GM19467 (cell line): ENCODE measurements at regions not wholly inside any gene's neighbourhood (a gene's known extent, or its start where the extent isn't known, plus 50 kb on each side); places are given as distances from the start of the nearest gene placed in this dataset.
"Not testable (repeated sequence)": the region's sequence is repeated elsewhere in the genome, so short reads cannot be mapped to it uniquely, and the experiment has no call there.

Experiments
- ATAC-seq: cut with Tn5 transposase; IDR thresholded peaks from one replicate; pipeline ENCODE4 v1.9.1; 2021; ENCODE audit warnings: mild to moderate bottlenecking, moderate library complexity; ENCODE audit not compliant: unreplicated experiment

DNA sequence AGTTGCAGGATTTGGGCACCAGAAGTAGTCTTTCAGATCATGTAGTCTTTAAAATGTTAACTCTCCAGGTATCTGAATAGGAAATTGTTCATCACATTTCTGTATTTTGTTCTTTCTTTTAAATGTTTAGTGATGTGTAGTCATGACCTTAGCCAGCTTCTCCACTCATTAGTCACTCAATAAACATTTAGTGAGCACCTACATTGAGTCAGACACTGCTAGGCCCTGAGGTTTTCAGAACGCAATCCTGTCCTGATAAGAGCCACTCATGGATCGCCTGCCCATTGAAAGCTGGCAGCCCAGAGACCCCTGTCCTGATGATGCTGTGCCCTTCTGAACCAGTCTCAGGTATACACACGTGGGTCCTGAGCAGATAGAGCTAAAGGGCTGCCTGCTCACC, 163.4 kb upstream of the HEY2 start:
- ATAC-seq: no peak

DNA sequence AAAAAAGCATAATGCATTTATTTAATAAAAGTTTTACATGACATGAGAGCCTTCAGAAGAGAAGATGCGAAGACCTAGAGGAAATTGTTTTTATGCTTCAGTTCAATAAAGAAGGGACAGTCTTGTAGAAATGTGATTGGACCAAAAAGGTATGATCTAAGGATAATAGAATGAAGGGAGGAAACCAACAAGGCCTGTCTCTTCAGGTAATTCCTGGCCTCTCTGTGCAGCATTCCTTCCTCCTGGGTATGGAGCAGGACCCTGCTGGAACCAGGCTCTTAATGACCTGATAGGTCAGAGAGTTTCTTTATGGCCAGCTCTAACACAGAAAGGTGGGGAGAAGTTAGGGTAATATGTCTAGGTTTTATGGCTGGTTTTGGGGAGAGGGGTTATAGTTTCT, 162.8 kb upstream of the HEY2 start:
- no peak for ATAC-seq

DNA sequence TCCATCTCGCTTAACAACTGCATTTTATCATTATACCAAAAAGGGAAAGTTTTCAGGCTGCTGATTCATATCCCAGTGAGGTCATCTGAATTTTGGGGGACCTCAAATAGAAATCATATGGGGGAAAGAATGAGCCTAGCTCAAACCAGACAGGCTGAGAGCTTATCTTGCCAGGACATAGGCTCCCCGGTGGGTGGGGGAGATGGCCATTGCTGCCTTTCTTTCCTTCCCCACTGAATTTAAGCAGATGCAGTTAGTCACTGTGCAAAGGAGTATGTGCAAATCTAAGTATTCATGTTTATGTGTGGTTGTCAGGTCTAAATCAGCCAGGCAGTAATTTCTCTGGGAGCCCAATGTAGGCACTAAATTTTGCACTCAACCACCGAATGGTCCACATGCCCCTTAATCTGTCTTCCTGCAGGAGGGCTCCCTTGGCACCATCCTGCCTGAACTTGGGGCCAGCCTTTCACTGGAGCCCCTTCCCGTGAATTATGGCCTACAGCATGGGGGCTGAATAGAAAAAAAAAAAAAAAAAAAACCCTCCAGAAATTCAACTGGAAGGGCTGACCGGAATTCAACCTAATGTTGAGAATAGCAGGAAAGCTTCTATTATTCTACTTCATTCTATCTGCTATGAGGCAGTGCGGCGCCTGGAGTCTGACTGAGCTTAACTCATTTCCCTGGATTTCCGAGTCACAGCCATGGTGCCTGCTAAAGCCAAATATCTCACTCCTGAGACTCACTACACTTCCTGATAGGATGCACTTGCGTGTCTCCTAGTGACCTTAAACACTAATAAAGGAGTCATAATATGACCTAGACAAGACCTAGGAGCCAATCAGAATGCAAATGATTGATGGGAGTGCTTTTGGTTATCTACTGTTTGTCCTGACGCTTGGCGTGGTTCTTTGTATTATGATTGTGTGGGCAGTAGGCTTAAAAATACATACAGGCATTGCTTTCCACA, 161.5 kb upstream of the HEY2 start:
- ATAC-seq: no peak

DNA sequence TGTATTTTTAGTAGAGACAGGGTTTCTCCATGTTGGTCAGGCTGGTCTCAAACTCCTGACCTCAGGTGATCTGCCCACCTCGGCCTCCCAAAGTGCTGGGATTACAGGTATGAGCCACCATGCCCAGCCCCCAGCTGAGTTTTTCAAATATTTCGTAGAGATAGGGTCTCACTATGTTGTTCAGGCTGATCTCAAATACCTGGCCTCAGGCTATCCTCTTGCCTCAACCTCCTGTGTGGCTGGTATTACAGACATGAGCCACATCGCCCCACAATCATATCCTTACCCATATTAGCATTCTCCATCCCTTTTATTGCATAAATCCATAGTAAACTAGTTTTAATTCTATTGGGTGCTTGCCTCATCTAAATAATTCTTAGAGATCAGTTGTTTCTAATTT, 157.6 kb upstream of the HEY2 start:
- ATAC-seq: not testable (repeated sequence)

DNA sequence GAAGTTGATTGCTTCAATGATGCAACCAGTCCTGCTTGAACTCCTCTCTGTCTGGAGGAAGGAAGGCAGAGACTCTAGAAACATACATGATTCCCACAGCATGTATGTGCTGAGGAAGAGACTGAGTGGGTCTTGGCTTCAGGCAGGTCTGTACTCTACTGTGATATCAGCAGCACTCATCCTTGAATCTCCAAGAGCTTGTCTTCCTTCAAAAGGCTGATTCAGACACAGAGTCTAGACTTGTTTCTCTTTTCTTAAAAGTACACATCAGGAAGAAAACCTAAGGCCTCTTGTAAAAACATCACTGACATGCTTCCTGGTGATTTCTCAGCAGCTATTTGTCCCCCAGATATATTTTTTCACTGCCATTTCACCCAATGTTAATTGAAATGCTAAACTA, 155.7 kb upstream of the HEY2 start:
- ATAC-seq: no peak

DNA sequence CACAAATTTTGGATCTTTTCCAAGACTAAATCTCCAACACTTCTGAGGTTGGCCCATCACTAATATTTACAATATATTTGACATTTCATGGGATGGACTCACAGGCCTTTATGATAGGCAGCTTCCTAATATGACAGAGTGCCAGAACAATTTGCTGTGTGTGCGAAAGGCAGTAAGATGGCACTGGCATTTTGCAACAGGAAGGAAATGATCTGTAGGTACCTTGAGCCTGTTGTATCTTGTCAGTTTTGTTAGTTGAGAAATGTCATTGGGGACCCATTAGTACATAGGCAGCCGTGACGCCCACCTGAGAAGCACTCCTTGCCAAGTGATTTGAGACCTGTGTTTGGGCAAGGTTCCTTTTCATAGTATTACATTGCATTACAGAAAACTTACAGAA, 153.4 kb upstream of the HEY2 start:
- ATAC-seq: no peak

DNA sequence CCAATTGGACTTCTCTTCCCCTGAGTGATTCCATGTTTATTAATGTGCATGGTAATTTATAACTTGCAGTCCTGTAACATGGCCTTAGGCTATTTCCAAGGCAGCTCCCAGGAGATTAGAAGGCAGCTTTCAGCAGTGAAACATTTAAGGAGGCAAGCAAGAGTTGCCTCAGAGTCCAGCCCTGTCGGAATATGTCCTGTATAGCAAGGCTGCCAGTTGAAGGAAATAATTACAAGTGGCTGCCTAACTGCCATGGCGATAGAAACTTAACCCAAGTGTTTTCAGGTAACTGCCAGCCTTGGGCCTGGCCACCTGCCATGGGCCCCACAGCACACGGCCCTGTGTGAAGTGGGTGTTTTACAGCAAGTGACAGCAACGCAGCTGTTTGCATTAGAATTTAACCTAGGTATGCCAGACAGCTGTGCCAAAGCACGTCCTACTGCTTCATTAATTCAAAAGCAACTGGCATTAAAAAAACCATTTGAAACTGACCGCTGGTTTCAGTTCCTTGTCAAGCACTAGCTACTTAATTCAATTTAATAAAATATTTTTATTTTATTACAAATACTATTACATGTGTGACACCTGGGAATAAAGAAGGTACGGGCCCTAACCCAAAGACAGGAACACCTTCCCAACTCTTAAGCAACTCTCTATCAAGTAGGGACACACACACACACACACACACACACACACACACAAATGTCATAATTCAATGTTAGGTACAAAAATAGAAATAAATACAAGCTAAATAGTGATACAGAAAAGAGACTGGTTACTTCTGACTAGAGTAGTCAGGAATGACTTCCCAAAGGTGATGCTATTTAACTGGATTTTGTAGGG, 151.8 kb upstream of the HEY2 start:
- peak; percentile 75 for ATAC-seq

DNA sequence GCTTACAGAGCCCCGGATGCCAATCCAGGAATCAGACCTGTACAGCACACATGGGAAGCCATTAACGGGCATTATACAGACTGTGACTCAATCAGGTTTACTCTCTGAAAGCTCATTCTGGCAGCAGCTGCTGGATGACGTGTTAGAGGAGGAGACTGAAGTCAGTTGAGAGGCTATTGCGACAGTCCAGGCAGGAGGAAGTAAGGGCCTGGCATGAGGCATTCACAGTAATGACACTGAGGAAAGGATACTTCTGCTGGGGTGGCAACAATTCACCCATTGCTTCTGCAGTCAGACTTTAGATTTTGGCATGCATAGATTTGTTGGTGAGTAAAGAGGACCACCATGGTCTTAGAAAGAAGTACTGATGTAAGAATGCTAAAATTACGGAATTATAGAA, 151.0 kb upstream of the HEY2 start:
- no peak for ATAC-seq

DNA sequence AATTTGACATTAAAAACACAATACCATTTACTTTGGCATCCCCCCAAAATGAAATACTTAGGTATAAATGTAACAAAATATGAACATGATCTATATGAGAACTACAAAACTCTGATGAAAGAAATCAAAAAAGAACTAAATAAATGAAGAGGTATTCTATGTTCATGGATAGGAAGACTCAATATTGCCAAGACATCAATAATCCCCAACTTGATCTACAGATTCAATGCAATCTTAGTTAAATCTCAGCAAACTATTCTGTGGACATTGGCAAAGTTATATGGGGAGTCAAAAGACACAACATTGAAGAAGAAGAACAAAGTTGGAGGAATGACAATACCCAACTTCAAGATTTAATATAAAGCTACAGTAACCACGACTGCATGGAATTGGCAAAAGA, 145.2 kb upstream of the HEY2 start:
- ATAC-seq: no peak

DNA sequence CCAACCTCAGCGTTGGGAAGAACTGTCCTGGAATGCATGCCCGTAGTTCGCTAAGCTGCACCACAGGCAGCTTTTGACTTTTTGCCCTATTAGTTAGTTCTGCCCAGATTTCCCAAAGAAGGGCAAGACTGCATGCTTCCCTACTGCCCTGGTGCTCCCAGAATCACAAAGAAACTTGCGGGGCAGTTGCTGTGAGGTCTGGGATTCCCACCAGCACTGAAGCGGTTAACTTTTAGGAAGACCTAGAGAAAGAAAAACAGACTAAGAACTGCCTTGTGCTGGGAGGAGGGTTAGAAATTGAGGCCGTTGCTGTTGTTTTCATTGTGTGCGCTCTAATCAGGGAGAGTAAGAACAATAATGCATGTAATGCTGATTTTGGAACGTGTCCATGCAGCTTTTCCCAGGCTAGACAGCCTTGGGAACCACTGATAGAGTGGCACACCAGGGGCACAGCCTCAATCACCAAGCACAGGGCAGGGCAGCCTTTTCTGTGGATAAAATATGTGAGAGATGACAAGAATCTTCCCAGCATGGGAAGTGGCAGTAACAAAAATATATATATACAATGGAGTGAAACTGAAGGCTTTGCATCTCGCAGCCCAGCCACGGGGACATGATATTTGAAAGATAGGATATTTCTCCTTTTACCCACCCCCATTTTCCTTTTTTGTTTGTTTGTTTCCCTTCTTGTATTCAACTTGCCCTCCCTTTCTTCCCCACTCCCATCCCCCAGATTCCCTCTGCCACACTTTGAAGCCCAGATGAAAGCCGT, 137.7 kb upstream of the HEY2 start:
- no peak for ATAC-seq

DNA sequence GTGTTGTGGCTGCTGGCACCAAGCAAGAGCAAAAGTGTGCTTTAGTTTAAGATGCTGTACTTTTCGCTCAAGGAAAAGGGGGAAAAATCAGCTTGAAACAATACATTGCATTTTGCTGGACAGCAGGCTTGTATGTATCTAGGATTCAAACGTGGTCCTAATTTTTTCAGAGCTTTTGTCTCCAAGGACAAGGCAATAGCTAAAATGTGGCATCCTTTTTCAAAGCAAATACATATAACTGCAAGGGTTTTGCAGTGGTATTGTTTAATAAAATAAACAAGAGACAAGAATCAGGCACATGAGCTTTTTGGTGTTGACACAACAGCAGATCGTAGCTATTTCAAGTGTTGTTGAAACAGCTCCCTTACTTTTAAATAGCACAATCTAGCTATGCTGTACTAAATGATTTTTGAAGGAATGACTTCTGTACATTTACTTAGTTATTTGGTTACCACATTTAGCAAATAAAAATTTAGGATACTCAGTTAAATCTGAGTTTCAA, 137.0 kb upstream of the HEY2 start:
- no peak for ATAC-seq

DNA sequence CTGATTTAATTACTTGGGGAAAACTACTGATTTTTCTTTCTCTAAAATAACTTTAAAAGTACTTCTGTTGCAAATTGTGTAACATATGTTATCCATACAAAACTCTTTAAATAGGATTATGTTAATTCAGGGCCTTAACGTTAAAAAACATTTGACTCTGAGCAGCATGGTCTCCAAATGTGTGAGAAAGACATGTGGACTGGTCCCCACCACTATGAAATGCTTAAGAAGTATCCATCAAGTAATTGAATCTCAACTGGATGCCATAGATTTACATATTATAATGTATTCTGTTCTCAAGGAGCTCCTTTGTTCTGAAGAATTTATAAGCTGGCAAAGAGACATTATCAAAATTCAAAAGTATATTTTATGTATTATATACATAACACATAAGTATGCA, 130.8 kb upstream of the HEY2 start:
- no peak for ATAC-seq

DNA sequence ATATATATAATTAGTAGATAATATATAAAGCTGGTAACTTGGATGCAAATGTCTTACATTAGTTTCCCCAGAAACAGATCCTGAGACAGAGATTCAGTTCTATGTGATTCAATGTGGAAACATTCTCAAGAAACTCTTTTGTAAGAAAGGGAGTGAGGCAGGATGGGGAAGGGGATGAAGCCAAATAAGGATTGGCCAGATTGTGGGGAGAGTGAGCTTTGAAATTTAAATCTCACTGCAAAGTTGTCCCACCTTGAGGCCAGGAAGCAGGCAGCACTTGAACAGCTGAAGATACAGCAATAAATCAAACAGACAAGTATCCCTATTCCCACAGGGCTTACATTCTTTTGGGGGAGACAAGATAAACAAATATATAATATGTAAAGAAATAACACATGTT, 126.3 kb upstream of the HEY2 start:
- ATAC-seq: no peak

DNA sequence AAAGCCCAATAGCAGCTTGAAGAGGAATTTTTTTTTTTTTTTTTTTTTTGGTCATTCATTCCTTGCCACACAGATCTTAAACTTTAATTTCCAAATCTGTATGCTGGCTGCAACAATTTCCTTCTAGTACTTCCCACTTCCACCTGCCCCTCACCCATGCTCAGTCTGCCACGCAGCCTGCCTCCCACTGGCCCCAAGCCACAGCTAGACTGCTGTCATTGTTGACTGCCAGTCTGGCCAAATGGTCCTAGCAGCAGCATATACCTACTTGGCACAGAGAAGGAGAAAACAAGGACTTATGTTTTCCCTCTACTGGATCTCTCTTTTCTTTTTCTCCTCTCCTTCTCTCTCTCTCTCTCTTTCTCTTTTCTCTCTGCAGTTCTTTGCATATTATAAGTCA, 118.3 kb upstream of the HEY2 start:
- ATAC-seq: no peak

DNA sequence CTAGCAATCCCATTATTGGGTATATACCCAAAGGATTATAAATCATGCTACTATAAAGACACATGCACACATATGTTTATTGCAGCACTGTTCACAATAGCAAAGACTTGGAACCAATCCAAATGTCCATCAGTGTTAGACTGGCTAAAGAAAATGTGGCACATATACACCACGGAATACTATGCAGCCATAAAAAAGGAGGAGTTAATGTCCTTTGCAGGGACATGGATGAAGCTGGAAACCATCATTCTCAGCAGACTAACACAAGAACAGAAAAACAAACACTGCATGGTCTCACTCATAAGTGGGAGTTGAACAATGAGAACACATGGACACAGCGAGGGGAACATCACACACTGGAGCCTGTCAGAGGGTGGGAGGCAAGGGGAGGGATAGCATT, 113.4 kb upstream of the HEY2 start:
- not testable (repeated sequence) for ATAC-seq

DNA sequence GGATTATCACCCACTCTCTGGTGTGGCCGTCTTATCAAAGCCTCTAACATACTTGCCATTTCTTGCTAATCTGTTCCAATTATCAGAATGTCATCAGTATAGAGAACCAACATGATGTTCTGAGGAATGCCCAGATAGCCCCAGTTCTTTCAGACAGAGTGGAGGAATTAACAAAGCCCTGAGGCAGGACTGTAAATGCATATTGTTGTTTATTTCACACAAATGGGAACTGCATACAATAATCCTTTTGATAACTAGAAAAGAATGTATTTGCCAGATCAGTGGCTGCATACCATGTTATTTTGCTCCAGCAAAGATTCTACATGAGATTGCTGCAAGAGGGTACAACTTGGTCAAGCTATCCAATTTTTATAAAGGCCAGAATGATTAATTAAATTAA, 112.8 kb upstream of the HEY2 start:
- no peak for ATAC-seq

DNA sequence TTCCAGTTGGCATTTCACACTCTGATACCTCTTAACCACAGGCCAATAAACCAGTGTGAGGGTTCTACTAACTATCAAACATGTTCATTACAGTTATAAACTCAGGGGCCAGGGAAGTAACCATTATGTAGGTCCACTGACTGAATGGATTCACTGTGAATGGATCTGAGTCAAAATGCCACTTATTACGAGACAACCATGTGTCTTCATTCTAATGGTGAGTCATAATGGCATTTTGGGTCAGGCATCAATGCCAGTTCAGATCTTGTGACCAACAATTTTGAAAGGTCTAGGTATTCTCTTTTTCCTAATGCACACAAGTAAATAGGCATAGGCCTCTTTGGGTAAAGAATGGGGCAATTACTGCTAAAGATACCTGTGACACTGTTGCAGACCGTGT, 112.2 kb upstream of the HEY2 start:
- no peak for ATAC-seq

DNA sequence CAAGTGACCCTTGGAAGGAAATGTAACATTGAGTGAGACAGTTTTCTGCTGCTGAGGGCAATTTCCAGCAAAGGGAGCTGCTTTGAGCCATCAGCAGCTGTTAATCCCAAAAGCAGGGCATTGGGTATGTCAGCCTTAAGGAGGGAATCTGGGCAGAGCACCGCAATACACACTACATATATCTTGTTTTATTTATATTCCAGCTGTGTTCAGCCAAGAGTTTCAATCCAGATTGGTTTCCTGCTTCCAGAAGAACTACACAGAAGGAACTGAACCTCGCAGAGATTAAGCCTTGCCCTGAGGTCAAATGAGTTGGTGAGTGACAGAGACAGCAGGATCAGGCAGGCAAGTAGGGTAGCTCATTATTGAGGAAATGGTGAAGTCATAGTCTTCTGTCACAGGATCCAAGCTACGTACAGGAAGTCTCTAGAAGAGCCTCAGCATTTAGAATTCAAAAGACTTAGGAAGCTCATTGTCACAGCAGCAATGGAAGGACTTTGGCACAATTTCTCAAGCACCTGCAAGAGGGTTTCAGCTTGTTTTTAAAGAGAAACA, 109.9 kb upstream of the HEY2 start:
- no peak for ATAC-seq

DNA sequence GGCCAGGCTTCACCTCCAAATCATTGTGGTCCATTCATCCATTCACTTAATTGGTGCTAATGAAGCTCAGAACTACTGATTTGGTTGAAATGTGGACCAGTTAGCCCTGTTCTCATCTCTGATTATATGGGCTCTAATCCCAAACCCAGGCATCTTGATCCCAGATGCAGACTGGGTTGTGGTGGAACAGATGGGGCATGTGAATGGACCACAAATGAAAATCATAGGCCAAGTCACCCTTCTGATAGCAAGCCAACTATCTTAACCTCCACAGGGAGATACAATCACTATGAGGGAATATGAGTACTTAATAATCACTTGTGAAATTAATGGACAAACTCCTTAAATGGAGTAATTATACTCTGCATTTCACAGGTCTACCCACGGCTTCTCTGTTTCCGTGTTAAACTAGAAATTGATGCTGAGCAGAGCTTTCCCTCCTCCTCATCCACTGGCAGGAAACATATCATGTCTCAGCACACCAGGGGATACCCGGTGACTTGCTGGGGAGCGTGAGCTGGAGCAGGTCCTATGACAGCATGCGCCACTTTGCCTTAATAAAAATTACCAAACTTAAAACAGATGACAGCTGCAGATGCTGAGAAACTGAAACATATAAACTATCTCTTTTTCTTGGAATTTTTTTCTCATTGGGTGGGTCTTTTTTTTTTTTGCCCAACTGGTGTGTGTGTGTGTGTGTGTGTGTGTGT, 108.8 kb upstream of the HEY2 start:
- ATAC-seq: no peak
